HG02840 (cell line): ENCODE measurements at regions not wholly inside any gene's neighbourhood (a gene's known extent, or its start where the extent isn't known, plus 50 kb on each side); places are given as distances from the start of the nearest gene placed in this dataset.
"Not testable (repeated sequence)": the region's sequence is repeated elsewhere in the genome, so short reads cannot be mapped to it uniquely, and the experiment has no call there.

Source experiments
- ATAC-seq: cut with Tn5 transposase; IDR thresholded peaks from one replicate; pipeline ENCODE4 v1.9.1; 2021; ENCODE audit warnings: mild to moderate bottlenecking, moderate library complexity, moderate number of reproducible peaks; ENCODE audit not compliant: unreplicated experiment, low FRiP score

- ATAC-seq: no peak
These were observed 982.6 kb upstream of the ATXN8OS start for GRCh38 chr13:69124996-69125395.

DNA sequence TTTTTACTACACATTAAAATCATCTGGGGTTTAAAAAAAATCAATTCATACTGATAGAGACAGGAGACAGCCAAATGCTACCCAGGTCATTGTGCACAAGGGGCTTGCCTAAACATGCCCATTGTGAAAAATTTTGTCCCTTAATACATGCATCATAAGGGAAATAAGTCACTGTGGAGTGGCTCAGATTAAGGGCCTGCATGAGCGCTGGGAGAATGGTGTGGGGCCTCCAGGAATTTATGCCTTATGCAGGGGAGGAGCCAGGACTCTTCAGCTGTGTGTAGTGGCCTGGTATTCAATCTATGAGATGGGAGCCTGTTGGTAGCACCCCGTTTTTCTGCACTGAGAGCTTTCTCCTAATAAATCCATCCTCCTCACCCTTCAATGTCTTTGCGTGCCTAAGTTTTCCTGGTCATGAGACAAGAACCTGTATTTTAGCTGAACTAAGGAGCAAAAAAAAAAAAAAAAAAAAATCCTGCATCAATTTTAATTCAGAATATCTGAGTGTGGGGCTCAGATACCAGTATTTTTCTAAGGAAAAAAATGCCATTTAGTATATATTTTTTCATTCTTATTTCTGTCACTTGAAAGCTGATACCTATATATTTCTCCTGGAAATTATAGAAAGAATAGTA is 997.6 kb upstream of the ATXN8OS start:
- ATAC-seq: no peak

DNA sequence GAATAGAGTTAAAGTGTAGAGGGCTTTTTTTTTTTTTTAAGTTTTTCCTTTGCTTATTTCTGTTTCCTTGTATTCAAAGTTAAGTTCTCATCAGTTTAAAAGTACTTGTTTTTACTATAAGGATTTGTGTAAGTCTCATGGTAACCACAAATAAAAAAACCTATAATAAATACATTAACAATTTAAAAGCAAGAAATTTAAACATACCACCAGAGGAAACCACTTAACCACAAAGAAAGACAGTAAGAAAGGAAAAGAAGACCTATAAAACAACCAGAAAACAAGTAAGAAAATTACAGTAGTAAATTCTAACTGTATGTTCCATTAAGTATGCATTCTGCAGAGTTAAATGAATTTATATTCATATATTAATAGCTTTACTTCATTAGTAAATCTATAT is 999.1 kb upstream of the ATXN8OS start:
- no peak for ATAC-seq

- no peak for ATAC-seq
These were observed 1000.2 kb upstream of the ATXN8OS start for GRCh38 chr13:69107436-69107835.

DNA sequence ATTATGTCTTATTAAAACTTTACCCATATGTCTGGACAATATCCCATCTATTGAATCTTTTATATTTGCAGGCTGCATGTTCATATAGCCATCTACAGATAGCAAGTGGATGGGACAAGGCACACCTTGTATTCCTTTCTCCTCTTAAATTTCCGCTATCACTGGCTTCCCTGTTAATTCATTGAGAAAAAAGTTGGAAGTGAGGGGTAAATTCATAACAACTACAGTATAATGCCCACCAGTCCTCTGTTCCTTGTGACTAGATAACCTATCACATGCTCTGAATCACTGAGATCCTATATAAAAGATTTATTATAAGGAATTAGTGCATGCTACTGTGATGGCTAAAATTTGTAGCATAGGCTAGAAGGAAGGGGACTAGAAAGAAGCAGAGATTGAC is 1005.8 kb upstream of the ATXN8OS start:
- ATAC-seq: no peak

DNA sequence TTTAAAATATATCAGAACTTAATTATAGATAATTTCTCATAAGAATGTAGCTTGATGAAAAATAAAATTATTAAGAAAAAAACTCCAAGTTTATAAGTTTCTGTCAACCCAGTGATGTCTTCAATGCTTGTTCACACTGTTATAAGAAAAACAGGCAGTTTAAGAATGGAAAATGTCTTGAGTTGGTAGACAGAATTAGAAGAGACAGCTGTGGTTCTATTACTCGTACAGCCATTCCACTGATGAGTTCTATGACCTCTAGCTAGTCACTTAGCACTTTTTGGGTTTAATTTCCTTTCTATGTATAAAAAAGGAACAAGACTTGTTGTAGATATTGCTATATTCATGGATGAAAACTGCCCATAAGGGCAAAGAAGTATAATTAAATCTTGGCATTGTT is 1013.1 kb upstream of the ATXN8OS start:
- no peak for ATAC-seq

GRCh38 chr13:69092615-69093322 is 1014.9 kb upstream of the ATXN8OS start:
- ATAC-seq: no peak

DNA sequence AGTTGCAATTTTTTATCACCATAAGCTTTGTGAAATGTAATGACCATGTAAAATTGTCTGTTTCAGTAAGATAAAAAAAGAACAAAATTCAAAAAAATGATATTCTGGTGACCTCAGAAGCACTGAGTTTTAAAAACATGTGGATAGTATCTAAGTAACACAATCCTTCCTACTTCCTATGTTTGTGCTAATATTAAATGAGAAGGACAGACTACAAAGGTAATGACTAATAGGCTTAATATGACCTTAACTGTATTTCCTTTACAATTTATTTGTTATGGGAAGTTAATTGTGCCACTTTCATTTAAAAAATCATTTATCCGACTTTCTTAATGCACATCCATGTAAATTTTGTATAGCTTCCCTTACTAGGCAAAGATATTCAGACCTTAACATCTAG is 1030.4 kb upstream of the ATXN8OS start:
- no peak for ATAC-seq

GRCh38 chr13:69069554-69070133 is 1038.0 kb upstream of the ATXN8OS start:
- no peak for ATAC-seq

DNA sequence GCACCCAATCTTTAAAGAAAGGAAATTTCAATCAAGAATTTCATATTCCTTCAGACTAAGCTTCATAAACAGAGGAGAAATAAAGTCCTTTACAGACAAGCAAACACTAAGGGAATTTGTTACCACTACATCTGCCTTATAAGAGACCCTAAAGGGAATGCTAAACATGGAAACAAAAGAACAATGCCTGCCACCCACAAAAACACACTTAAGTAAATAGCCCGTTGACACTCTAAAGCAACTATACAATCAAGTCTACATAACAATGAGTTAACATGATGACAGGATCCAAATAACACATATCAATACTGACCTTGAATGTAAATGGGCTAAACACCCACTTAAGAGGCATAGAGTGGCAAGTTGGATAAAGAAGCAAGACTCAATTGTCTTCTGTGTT is 1056.9 kb upstream of the ATXN8OS start:
- ATAC-seq: no peak

DNA sequence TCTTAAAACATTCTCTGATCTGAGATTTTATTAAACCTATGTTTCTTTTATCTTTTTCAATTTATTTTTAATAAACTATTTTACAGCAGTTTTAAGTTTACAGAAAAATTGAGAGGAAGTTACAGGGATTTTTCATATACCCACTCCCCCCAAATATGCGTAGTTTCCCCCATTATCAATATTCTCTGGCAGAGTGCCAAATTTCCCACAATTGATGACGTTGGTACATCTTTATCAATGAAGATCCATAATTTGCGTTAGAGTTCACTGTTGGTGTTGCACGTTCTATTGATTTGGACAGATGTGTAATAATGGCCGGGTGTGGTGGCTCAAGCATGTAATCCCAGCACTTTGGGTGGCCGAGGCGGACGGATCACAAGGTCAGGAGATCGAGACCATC is 1063.0 kb upstream of the ATXN8OS start:
- ATAC-seq: no peak

DNA sequence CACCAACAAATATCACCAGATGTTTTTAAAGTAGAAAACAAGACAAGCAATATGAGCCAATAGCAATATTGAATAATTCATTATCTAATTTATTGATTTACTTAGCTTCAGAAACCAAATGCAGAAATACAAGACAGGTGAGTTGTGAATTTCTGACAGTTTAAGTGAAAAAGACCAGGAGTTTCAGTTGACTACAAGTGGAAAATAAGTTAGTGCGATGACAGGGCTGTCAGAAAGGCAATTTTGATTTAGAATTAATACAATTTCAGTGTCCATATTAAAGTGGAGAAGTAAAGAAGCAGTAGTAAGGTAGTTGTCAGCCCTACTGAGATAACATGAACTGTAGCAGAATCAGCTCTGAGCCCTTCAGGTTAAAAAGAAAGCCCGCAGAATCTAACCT is 1066.7 kb upstream of the ATXN8OS start:
- no peak for ATAC-seq

- ATAC-seq: no peak
These were observed 1071.9 kb upstream of the ATXN8OS start for GRCh38 chr13:69035771-69036170.

DNA sequence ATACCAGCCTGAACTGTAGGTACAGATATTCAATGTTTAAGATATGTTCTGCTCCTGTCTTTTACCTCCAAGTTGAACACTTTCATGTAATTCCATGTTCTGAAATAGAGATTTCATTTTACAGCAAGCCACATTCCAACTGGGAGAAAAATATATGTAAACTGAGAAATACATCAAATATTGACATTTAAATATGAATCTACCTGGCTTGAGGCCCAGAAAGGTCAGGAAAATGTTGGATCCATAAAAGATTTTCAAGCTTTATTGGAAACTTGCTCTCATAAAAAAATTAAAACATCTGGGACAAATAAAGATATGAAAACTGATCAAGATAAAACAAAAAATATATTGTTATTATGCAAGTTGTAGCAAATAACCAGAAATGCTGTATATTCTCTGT is 1078.7 kb upstream of the ATXN8OS start:
- ATAC-seq: no peak

- no peak for ATAC-seq
These were observed 1087.5 kb upstream of the ATXN8OS start for GRCh38 chr13:69020120-69020519.

DNA sequence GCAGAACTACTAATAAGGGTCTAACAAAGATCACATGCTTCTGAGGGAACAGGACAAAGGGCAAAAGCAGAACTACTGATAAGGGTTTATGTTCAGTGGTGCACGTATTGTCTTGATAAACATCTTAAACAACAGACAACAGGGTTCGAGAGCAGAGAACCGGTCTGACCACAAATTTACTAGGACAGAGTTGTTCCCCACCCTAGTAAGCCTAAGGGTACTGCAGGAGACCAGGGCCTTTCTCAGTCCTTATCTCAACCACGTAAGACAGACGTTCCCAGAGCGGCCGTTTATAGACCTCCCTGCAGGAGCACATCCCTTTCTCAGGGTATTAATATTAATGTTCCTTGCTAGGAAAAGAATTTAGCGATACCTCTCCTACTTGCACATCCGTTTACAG is 1089.5 kb upstream of the ATXN8OS start:
- ATAC-seq: not testable (repeated sequence)

DNA sequence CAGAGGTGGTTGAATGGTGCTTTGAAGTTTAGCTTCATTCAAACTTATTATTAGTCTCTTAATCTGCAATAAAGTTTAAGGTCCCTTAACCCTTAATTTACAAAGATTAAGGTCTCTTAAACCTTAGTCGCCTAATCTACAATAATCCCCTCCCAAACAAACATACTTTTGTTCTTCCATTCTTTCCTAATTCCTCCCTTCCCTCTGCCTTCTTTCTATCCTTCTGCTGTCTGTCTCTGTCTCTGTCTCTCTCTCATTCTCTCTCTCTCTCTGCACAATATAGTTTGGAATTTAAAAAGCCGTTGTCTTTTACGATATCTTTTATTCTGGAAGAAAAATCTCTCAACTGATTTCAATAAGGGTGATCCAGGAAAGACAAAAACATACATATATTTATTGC is 1096.8 kb upstream of the ATXN8OS start:
- no peak for ATAC-seq

- ATAC-seq: no peak
These were observed 1099.1 kb upstream of the ATXN8OS start for GRCh38 chr13:69008499-69008898.

DNA sequence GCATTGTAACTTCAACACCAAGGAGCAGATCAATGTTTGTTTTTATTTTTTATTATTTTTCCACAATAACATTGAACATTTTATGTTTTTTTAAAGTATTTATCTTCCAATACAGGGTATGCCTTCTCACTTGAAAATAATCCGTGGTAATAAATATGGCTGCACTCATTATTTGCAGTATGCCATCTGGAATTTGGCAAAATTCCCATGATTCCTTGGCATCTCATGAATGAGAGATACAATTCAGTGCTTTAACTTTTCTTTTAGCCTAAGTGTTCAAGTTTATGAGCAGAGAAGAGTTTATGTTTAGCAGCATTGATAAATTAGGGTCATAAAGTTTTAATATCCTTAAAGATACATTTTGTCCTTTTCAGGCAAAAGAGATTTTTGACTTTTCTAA is 1109.6 kb upstream of the ATXN8OS start:
- ATAC-seq: no peak

DNA sequence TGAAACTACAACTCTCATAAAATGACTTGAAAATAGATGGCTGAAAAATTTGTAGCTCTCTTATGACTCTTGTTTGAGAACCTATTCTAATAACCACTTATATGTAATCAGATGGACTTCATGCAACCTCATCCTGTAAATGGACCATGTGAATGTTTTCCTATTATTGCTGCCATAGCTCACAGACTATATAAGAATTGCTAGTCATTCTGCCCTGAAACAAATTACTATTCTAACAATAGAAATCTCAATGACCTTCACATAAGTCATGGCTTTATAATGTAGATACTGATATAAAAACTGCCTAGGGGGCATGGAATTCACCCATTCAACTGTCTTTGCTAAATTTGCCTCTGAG is 1111.0 kb upstream of the ATXN8OS start:
- no peak for ATAC-seq

GRCh38 chr13:68995972-68996667 is 1111.5 kb upstream of the ATXN8OS start:
- no peak for ATAC-seq

- ATAC-seq: no peak
These were observed 1114.5 kb upstream of the ATXN8OS start for GRCh38 chr13:68993154-68993553.
